ENCODE measurements at regions not wholly inside any gene's neighbourhood (a gene's known extent, or its start where the extent isn't known, plus 50 kb on each side); places are given as distances from the start of the nearest gene placed in this dataset.

- Histone ChIP-seq H3K4me1 (ENCODE audit: insufficient read depth, low read length, poor library complexity, severe bottlenecking) (no peaks in the 10 kb centered on the region), H3K9ac (ENCODE audit: low read depth, low read length, poor library complexity, severe bottlenecking) (no peak overlapping the region), H3K79me2 (ENCODE audit: insufficient read depth, low read length) (no peaks in the 10 kb centered on the region), H3K36me3 (ENCODE audit: insufficient read depth, low read length) (no peaks in the 10 kb centered on the region), H3K4me2 (ENCODE audit: low read depth, low read length, poor library complexity, severe bottlenecking) (no peak overlapping the region), H3K27me3 (ENCODE audit: insufficient read depth, low read length, poor library complexity, severe bottlenecking) (no peaks in the 10 kb centered on the region), H4K20me1 (ENCODE audit: insufficient read depth, low read length, poor library complexity, severe bottlenecking) (no peaks in the 10 kb centered on the region), H3K4me3 (ENCODE audit: low read length, poor library complexity, severe bottlenecking) (no peak overlapping the region), H2AFZ (ENCODE audit: low read length) (no peak overlapping the region), H3K9me2 (replicated peaks; ENCODE audit: low read depth, low read length) (no peaks in the 10 kb centered on the region), H3F3A (ENCODE audit: low read depth) (no peaks in the 10 kb centered on the region), H3K9me3 (ENCODE audit: insufficient read depth, low read depth, low read length) (no peaks in the 10 kb centered on the region)
- TF ChIP-seq EZH2phosphoT487 (IDR thresholded peaks at IDR 0.05; ENCODE audit: borderline replicate concordance) (no peak), CTCF (conservative IDR thresholded peaks at IDR 0.05; ENCODE audit: low read length) (no peak)
Measured at GRCh38 chr7:138205614-138206150, 129.4 kb downstream of the AKR1D1 start.

GRCh38 chr7:138207555-138207971, 131.3 kb downstream of the AKR1D1 start:
- Histone ChIP-seq H3K9me3 (ENCODE audit: insufficient read depth, low read depth, low read length) (no peaks in the 10 kb centered on the region), H3K27me3 (ENCODE audit: insufficient read depth, low read length, poor library complexity, severe bottlenecking) (no peaks in the 10 kb centered on the region), H3F3A (ENCODE audit: low read depth) (no peaks in the 10 kb centered on the region), H3K9me2 (replicated peaks; ENCODE audit: low read depth, low read length) (no peaks in the 10 kb centered on the region), H4K20me1 (ENCODE audit: insufficient read depth, low read length, poor library complexity, severe bottlenecking) (no peaks in the 10 kb centered on the region), H3K4me2 (ENCODE audit: low read depth, low read length, poor library complexity, severe bottlenecking) (no peak overlapping the region), H3K9ac (ENCODE audit: low read depth, low read length, poor library complexity, severe bottlenecking) (no peak overlapping the region), H3K4me3 (ENCODE audit: low read length, poor library complexity, severe bottlenecking) (no peak overlapping the region), H3K79me2 (ENCODE audit: insufficient read depth, low read length) (no peaks in the 10 kb centered on the region), H3K36me3 (ENCODE audit: insufficient read depth, low read length) (no peaks in the 10 kb centered on the region), H2AFZ (ENCODE audit: low read length) (no peak overlapping the region), H3K4me1 (ENCODE audit: insufficient read depth, low read length, poor library complexity, severe bottlenecking) (no peaks in the 10 kb centered on the region)
- TF ChIP-seq CTCF (conservative IDR thresholded peaks at IDR 0.05; ENCODE audit: low read length) (no peak), EZH2phosphoT487 (IDR thresholded peaks at IDR 0.05; ENCODE audit: borderline replicate concordance) (no peak)

- Histone ChIP-seq H3K4me1 (ENCODE audit: insufficient read depth, low read length, poor library complexity, severe bottlenecking) (no peaks in the 10 kb centered on the region), H3K27me3 (ENCODE audit: insufficient read depth, low read length, poor library complexity, severe bottlenecking) (no peaks in the 10 kb centered on the region), H3K9me2 (replicated peaks; ENCODE audit: low read depth, low read length) (no peaks in the 10 kb centered on the region), H3K79me2 (ENCODE audit: insufficient read depth, low read length) (no peaks in the 10 kb centered on the region), H4K20me1 (ENCODE audit: insufficient read depth, low read length, poor library complexity, severe bottlenecking) (no peaks in the 10 kb centered on the region), H2AFZ (ENCODE audit: low read length) (no peak overlapping the region), H3K4me3 (ENCODE audit: low read length, poor library complexity, severe bottlenecking) (no peak overlapping the region), H3K9ac (ENCODE audit: low read depth, low read length, poor library complexity, severe bottlenecking) (no peak overlapping the region), H3K36me3 (ENCODE audit: insufficient read depth, low read length) (no peaks in the 10 kb centered on the region), H3F3A (ENCODE audit: low read depth) (no peaks in the 10 kb centered on the region), H3K4me2 (ENCODE audit: low read depth, low read length, poor library complexity, severe bottlenecking) (no peak overlapping the region), H3K9me3 (ENCODE audit: insufficient read depth, low read depth, low read length) (no peaks in the 10 kb centered on the region)
- TF ChIP-seq CTCF (conservative IDR thresholded peaks at IDR 0.05; ENCODE audit: low read length) = no peak
- no peak for TF ChIP-seq EZH2phosphoT487 (IDR thresholded peaks at IDR 0.05; ENCODE audit: borderline replicate concordance)
Measured at GRCh38 chr7:138208142-138208570, 131.9 kb downstream of the AKR1D1 start.
